ENCODE measurements at regions not wholly inside any gene's neighbourhood (a gene's known extent, or its start where the extent isn't known, plus 50 kb on each side); places are given as distances from the start of the nearest gene placed in this dataset.
"Not testable (repeated sequence)": the region's sequence is repeated elsewhere in the genome, so short reads cannot be mapped to it uniquely, and the experiment has no call there.

- in situ Hi-C loops (cut with MboI): no loop called here
These were observed 130.2 kb downstream of the GPR37 start for GRCh38 chr7:124635416-124635815.

GRCh38 chr7:124633740-124634139 lies 131.9 kb downstream of the GPR37 start:
- in situ Hi-C loops (cut with MboI): no loop called here
- H3K27ac ChIP-seq: no peak overlapping the region
- no peak overlapping the region for H3K4me3 ChIP-seq
- no peak overlapping the region for H2AFZ ChIP-seq
- no peaks in the 10 kb centered on the region for H3K36me3 ChIP-seq (ENCODE audit: low read depth)
- H3K27me3 ChIP-seq (replicated peaks; ENCODE audit: insufficient read depth): no peaks in the 10 kb centered on the region
- WGBS, 2 experiments (ENCODE audit: low coverage in 1 of 2, low lambda C conversion rate in 2 of 2, missing lambda C conversion rate in 2 of 2): 36 to 37% methylated on average over 6 of the region's 6 CpGs
- no peak for DNase-seq
- no peaks in the 10 kb centered on the region for H3K9me3 ChIP-seq (ENCODE audit: low read depth)
- H4K20me1 ChIP-seq (ENCODE audit: insufficient read depth): no peaks in the 10 kb centered on the region
- no peaks in the 10 kb centered on the region for H3K9me2 ChIP-seq (ENCODE audit: insufficient read depth)
- no peaks in the 10 kb centered on the region for H3K4me1 ChIP-seq (ENCODE audit: insufficient read depth)
- no peak for TF ChIP-seq EZH2 (IDR thresholded peaks at IDR 0.05; ENCODE audit: insufficient read depth, poor library complexity, severe bottlenecking)
- H3F3A ChIP-seq (ENCODE audit: insufficient read depth): no peaks in the 10 kb centered on the region
- H3K4me2 ChIP-seq (ENCODE audit: unreplicated experiment): no peak overlapping the region
- H3K9ac ChIP-seq: no peak overlapping the region
- no peaks in the 10 kb centered on the region for H3K79me2 ChIP-seq (ENCODE audit: insufficient read depth)

More at GRCh38 chr7:124635416-124635815, 130.2 kb downstream of the GPR37 start:
- Histone ChIP-seq H3K36me3 (ENCODE audit: low read depth) (no peaks in the 10 kb centered on the region), H3K27me3 (replicated peaks; ENCODE audit: insufficient read depth) (no peaks in the 10 kb centered on the region), H3K4me3 (no peak overlapping the region), H3K9me2 (ENCODE audit: insufficient read depth) (no peaks in the 10 kb centered on the region), H2AFZ (no peak overlapping the region), H3K9ac (no peak overlapping the region), H3K4me2 (ENCODE audit: unreplicated experiment) (no peak overlapping the region), H3F3A (ENCODE audit: insufficient read depth) (no peaks in the 10 kb centered on the region), H3K27ac (no peak overlapping the region), H3K79me2 (ENCODE audit: insufficient read depth) (no peaks in the 10 kb centered on the region), H3K4me1 (ENCODE audit: insufficient read depth) (no peaks in the 10 kb centered on the region), H4K20me1 (ENCODE audit: insufficient read depth) (no peaks in the 10 kb centered on the region), H3K9me3 (ENCODE audit: low read depth) (no peaks in the 10 kb centered on the region)
- no peak for DNase-seq
- no peak for TF ChIP-seq EZH2 (IDR thresholded peaks at IDR 0.05; ENCODE audit: insufficient read depth, poor library complexity, severe bottlenecking)
- TF ChIP-seq EZH2phosphoT487 (IDR thresholded peaks at IDR 0.05; ENCODE audit: insufficient read depth, low read depth): no peak
- 0 to 3% methylated on average over 1 of the region's 1 CpG for WGBS, 2 experiments (ENCODE audit: low coverage in 1 of 2, low lambda C conversion rate in 2 of 2, missing lambda C conversion rate in 2 of 2)

GRCh38 chr7:124630395-124630794 lies 135.2 kb downstream of the GPR37 start:
- Histone ChIP-seq H3K27me3 (replicated peaks; ENCODE audit: insufficient read depth) (no peaks in the 10 kb centered on the region), H3F3A (ENCODE audit: insufficient read depth) (no peaks in the 10 kb centered on the region), H2AFZ (no peak overlapping the region), H4K20me1 (ENCODE audit: insufficient read depth) (no peaks in the 10 kb centered on the region), H3K4me1 (ENCODE audit: insufficient read depth) (no peaks in the 10 kb centered on the region), H3K4me2 (ENCODE audit: unreplicated experiment) (no peak overlapping the region), H3K9me3 (ENCODE audit: low read depth) (no peaks in the 10 kb centered on the region), H3K4me3 (no peak overlapping the region), H3K27ac (no peak overlapping the region), H3K79me2 (ENCODE audit: insufficient read depth) (no peaks in the 10 kb centered on the region), H3K9me2 (ENCODE audit: insufficient read depth) (no peaks in the 10 kb centered on the region), H3K36me3 (ENCODE audit: low read depth) (no peaks in the 10 kb centered on the region), H3K9ac (no peak overlapping the region)
- WGBS, 2 experiments (ENCODE audit: low coverage in 1 of 2, low lambda C conversion rate in 2 of 2, missing lambda C conversion rate in 2 of 2): 19 to 20% methylated on average over 3 of the region's 3 CpGs
- no peak for DNase-seq
- TF ChIP-seq EZH2phosphoT487 (IDR thresholded peaks at IDR 0.05; ENCODE audit: insufficient read depth, low read depth) (no peak), EZH2 (IDR thresholded peaks at IDR 0.05; ENCODE audit: insufficient read depth, poor library complexity, severe bottlenecking) (no peak)
- in situ Hi-C loops (cut with MboI): no loop called here

GRCh38 chr7:124618871-124619270 lies 146.7 kb downstream of the GPR37 start:
- Histone ChIP-seq H3K4me3 (no peak overlapping the region), H3F3A (ENCODE audit: insufficient read depth) (no peaks in the 10 kb centered on the region), H2AFZ (no peak overlapping the region), H3K27me3 (replicated peaks; ENCODE audit: insufficient read depth) (no peaks in the 10 kb centered on the region), H3K4me1 (ENCODE audit: insufficient read depth) (no peaks in the 10 kb centered on the region), H3K9ac (no peak overlapping the region), H3K9me2 (ENCODE audit: insufficient read depth) (no peaks in the 10 kb centered on the region), H3K79me2 (ENCODE audit: insufficient read depth) (no peaks in the 10 kb centered on the region), H4K20me1 (ENCODE audit: insufficient read depth) (no peaks in the 10 kb centered on the region), H3K4me2 (ENCODE audit: unreplicated experiment) (no peak overlapping the region), H3K36me3 (ENCODE audit: low read depth) (no peaks in the 10 kb centered on the region), H3K9me3 (ENCODE audit: low read depth) (peaks cover 2% of the 10 kb centered on the region), H3K27ac (no peak overlapping the region)
- in situ Hi-C loops (cut with MboI): no loop called here
- no peak for TF ChIP-seq EZH2phosphoT487 (IDR thresholded peaks at IDR 0.05; ENCODE audit: insufficient read depth, low read depth)
- no peak for TF ChIP-seq EZH2 (IDR thresholded peaks at IDR 0.05; ENCODE audit: insufficient read depth, poor library complexity, severe bottlenecking)
- DNase-seq: no peak
- WGBS, 2 experiments (ENCODE audit: low coverage in 1 of 2, low lambda C conversion rate in 2 of 2, missing lambda C conversion rate in 2 of 2): 6 to 22% methylated on average over 1 of the region's 1 CpG

- DNase-seq; H3K27me3 ChIP-seq (replicated peaks; ENCODE audit: insufficient read depth); H2AFZ ChIP-seq; H3K4me3 ChIP-seq; H3K36me3 ChIP-seq (ENCODE audit: low read depth); in situ Hi-C loops (cut with MboI); H3K9me2 ChIP-seq (ENCODE audit: insufficient read depth); H3K4me2 ChIP-seq (ENCODE audit: unreplicated experiment); H3K4me1 ChIP-seq (ENCODE audit: insufficient read depth); H3K27ac ChIP-seq; H4K20me1 ChIP-seq (ENCODE audit: insufficient read depth); H3K9ac ChIP-seq; H3K9me3 ChIP-seq (ENCODE audit: low read depth); H3F3A ChIP-seq (ENCODE audit: insufficient read depth); H3K79me2 ChIP-seq (ENCODE audit: insufficient read depth): not testable (repeated sequence)
- WGBS, 2 experiments (ENCODE audit: low coverage in 1 of 2, low lambda C conversion rate in 2 of 2, missing lambda C conversion rate in 2 of 2): 0 to 5% methylated on average over 2 of the region's 2 CpGs
These were observed 147.5 kb downstream of the GPR37 start for GRCh38 chr7:124618051-124618450.

Data from GM23248 (cell line).